ENCODE measurements at regions not wholly inside any gene's neighbourhood (a gene's known extent, or its start where the extent isn't known, plus 50 kb on each side); places are given as distances from the start of the nearest gene placed in this dataset.

- Histone ChIP-seq H3F3A (ENCODE audit: low read depth) (no peaks in the 10 kb centered on the region), H3K27me3 (no peaks in the 10 kb centered on the region), H3K4me3 (no peak overlapping the region), H3K9me3 (ENCODE audit: low read depth) (no peaks in the 10 kb centered on the region), H3K36me3 (no peaks in the 10 kb centered on the region), H3K4me2 (no peak overlapping the region), H3K4me1 (no peaks in the 10 kb centered on the region), H2AFZ (replicated peaks) (no peak overlapping the region), H4K20me1 (ENCODE audit: low read depth) (no peaks in the 10 kb centered on the region), H3K79me2 (ENCODE audit: low read depth) (no peaks in the 10 kb centered on the region), H3K9ac (no peak overlapping the region), H3K27ac (no peak overlapping the region)
- no peak for DNase-seq (ENCODE audit: low spot score)
- Mint-ChIP-seq H3K4me3 (no peak overlapping the region), H3K9me3 (peaks cover 26% of the 10 kb centered on the region), H3K36me3 (peaks cover 5% of the 10 kb centered on the region), H3K27ac (no peak overlapping the region), H3K27me3 (ENCODE audit: insufficient read depth, low read depth) (no peaks in the 10 kb centered on the region), H3K4me1 (peaks cover 12% of the 10 kb centered on the region)
- TF ChIP-seq CTCF (IDR thresholded peaks at IDR 0.05) (no peak), EZH2 (IDR thresholded peaks at IDR 0.05) (no peak), EZH2phosphoT487 (IDR thresholded peaks at IDR 0.05) (no peak)
Observed at GRCh38 chr13:89568746-89569145, 1778.7 kb upstream of the MIR17HG start.

- Histone ChIP-seq H2AFZ (replicated peaks) (no peak overlapping the region), H3K9me3 (ENCODE audit: low read depth) (no peaks in the 10 kb centered on the region), H3K9ac (no peak overlapping the region), H3K4me3 (no peak overlapping the region), H3F3A (ENCODE audit: low read depth) (no peaks in the 10 kb centered on the region), H3K4me2 (no peak overlapping the region), H3K36me3 (no peaks in the 10 kb centered on the region), H4K20me1 (ENCODE audit: low read depth) (no peaks in the 10 kb centered on the region), H3K27me3 (no peaks in the 10 kb centered on the region), H3K79me2 (ENCODE audit: low read depth) (no peaks in the 10 kb centered on the region), H3K4me1 (no peaks in the 10 kb centered on the region), H3K27ac (no peak overlapping the region)
- Mint-ChIP-seq H3K4me3 (no peak overlapping the region), H3K27ac (no peak overlapping the region), H3K27me3 (ENCODE audit: insufficient read depth, low read depth) (peaks cover 2% of the 10 kb centered on the region), H3K9me3 (peaks cover 29% of the 10 kb centered on the region), H3K4me1 (peaks cover 1% of the 10 kb centered on the region), H3K36me3 (peaks cover 4% of the 10 kb centered on the region)
- no peak for TF ChIP-seq EZH2phosphoT487 (IDR thresholded peaks at IDR 0.05)
- TF ChIP-seq EZH2 (IDR thresholded peaks at IDR 0.05) = no peak
- DNase-seq (ENCODE audit: low spot score) = no peak
Observed at GRCh38 chr13:89571676-89572075, 1775.8 kb upstream of the MIR17HG start.

- H3K27ac ChIP-seq = no peak overlapping the region
- H3K27me3 ChIP-seq = no peaks in the 10 kb centered on the region
- TF ChIP-seq EZH2 (IDR thresholded peaks at IDR 0.05) = no peak
- TF ChIP-seq CTCF (IDR thresholded peaks at IDR 0.05) = no peak
- no peak for TF ChIP-seq EZH2phosphoT487 (IDR thresholded peaks at IDR 0.05)
- no peaks in the 10 kb centered on the region for H4K20me1 ChIP-seq (ENCODE audit: low read depth)
- H3K4me1 ChIP-seq = no peaks in the 10 kb centered on the region
- H3K4me2 ChIP-seq = no peak overlapping the region
- no peak overlapping the region for H3K4me3 ChIP-seq
- no peaks in the 10 kb centered on the region for H3K9me3 ChIP-seq (ENCODE audit: low read depth)
- H3K36me3 Mint-ChIP-seq = peaks cover 4% of the 10 kb centered on the region
- no peak overlapping the region for H3K4me3 Mint-ChIP-seq
- no peak overlapping the region for H2AFZ ChIP-seq (replicated peaks)
- H3K9me3 Mint-ChIP-seq = peaks cover 27% of the 10 kb centered on the region
- no peak for DNase-seq (ENCODE audit: low spot score)
- no peak overlapping the region for H3K9ac ChIP-seq
- H3F3A ChIP-seq (ENCODE audit: low read depth) = no peaks in the 10 kb centered on the region
- H3K27ac Mint-ChIP-seq = no peak overlapping the region
- H3K4me1 Mint-ChIP-seq = no peaks in the 10 kb centered on the region
- no peaks in the 10 kb centered on the region for H3K36me3 ChIP-seq
- peaks cover 2% of the 10 kb centered on the region for H3K27me3 Mint-ChIP-seq (ENCODE audit: insufficient read depth, low read depth)
- H3K79me2 ChIP-seq (ENCODE audit: low read depth) = no peaks in the 10 kb centered on the region
Observed at GRCh38 chr13:89574077-89574476, 1773.4 kb upstream of the MIR17HG start.

GRCh38 chr13:89577301-89577700 is 1770.2 kb upstream of the MIR17HG start:
- no peak overlapping the region for H3K27ac ChIP-seq
- no peak overlapping the region for H3K27ac Mint-ChIP-seq
- H3K36me3 Mint-ChIP-seq = no peaks in the 10 kb centered on the region
- H4K20me1 ChIP-seq (ENCODE audit: low read depth) = no peaks in the 10 kb centered on the region
- DNase-seq (ENCODE audit: low spot score) = no peak
- peaks cover 2% of the 10 kb centered on the region for H3K27me3 Mint-ChIP-seq (ENCODE audit: insufficient read depth, low read depth)
- no peaks in the 10 kb centered on the region for H3K4me1 Mint-ChIP-seq
- H3K27me3 ChIP-seq = no peaks in the 10 kb centered on the region
- no peaks in the 10 kb centered on the region for H3K79me2 ChIP-seq (ENCODE audit: low read depth)
- H3K9me3 ChIP-seq (ENCODE audit: low read depth) = no peaks in the 10 kb centered on the region
- H3K9me3 Mint-ChIP-seq = peaks cover 11% of the 10 kb centered on the region
- H3K36me3 ChIP-seq = no peaks in the 10 kb centered on the region
- H2AFZ ChIP-seq (replicated peaks) = no peak overlapping the region
- H3K4me3 Mint-ChIP-seq = no peak overlapping the region
- TF ChIP-seq CTCF (IDR thresholded peaks at IDR 0.05) (peak; percentile 20), EZH2 (IDR thresholded peaks at IDR 0.05) (no peak)
- H3K4me2 ChIP-seq = no peak overlapping the region
- no peak overlapping the region for H3K4me3 ChIP-seq
- no peaks in the 10 kb centered on the region for H3K4me1 ChIP-seq
- no peaks in the 10 kb centered on the region for H3F3A ChIP-seq (ENCODE audit: low read depth)
- H3K9ac ChIP-seq = no peak overlapping the region

Measured in neural progenitor cell (in vitro differentiated cells).